Subcutaneous abdominal adipose tissue (tissue), 5 donors: ENCODE measurements at regions not wholly inside any gene's neighbourhood (a gene's known extent, or its start where the extent isn't known, plus 50 kb on each side); places are given as distances from the start of the nearest gene placed in this dataset.
A peak's percentile ranks its signal among the peaks of the same experiment; 100 is the strongest.
"Not testable (repeated sequence)": the region's sequence is repeated elsewhere in the genome, so short reads cannot be mapped to it uniquely, and the experiment has no call there.

Experiments used
- H3K27ac ChIP-seq: one replicate; pipeline ENCODE4 v1.7.0; 2013; ENCODE audit warnings: low read depth, mild to moderate bottlenecking, inconsistent platforms, low read length, moderate library complexity
- H3K27me3 ChIP-seq, 5 donors: one replicate each; pipeline ENCODE4 v1.7.0; 2013; ENCODE audit warnings: low read length in 5 of 5, inconsistent platforms in 1 of 5; ENCODE audit not compliant: control insufficient read depth in 5 of 5, insufficient read depth in 4 of 5
- H3K36me3 ChIP-seq, 5 donors: one replicate each; pipeline ENCODE4 v1.7.0; 2013; ENCODE audit warnings: low read length in 5 of 5; ENCODE audit not compliant: control insufficient read depth in 5 of 5, insufficient read depth in 5 of 5
- H3K4me1 ChIP-seq, 5 donors: one replicate each; pipeline ENCODE4 v1.7.0; 2013; ENCODE audit warnings: low read length in 5 of 5, mild to moderate bottlenecking in 3 of 5, moderate library complexity in 1 of 5; ENCODE audit not compliant: control insufficient read depth in 5 of 5, insufficient read depth in 5 of 5
- H3K4me3 ChIP-seq, 5 donors: one replicate each; pipeline ENCODE4 v1.7.0; 2013; ENCODE audit warnings: low read length in 5 of 5, low read depth in 1 of 5
- H3K9ac ChIP-seq, 5 donors: one replicate each; pipeline ENCODE4 v1.7.0; 2013; ENCODE audit warnings: low read length in 5 of 5, mild to moderate bottlenecking in 4 of 5, moderate library complexity in 3 of 5
- H3K9me3 ChIP-seq, 5 donors: one replicate each; pipeline ENCODE4 v1.7.0; 2013; ENCODE audit warnings: low read length in 5 of 5; ENCODE audit not compliant: control insufficient read depth in 5 of 5
- donor health status: healthy.
- donor health status: healthy.
- donor health status: healthy.
- donor health status: healthy.
- donor health status: healthy.

DNA sequence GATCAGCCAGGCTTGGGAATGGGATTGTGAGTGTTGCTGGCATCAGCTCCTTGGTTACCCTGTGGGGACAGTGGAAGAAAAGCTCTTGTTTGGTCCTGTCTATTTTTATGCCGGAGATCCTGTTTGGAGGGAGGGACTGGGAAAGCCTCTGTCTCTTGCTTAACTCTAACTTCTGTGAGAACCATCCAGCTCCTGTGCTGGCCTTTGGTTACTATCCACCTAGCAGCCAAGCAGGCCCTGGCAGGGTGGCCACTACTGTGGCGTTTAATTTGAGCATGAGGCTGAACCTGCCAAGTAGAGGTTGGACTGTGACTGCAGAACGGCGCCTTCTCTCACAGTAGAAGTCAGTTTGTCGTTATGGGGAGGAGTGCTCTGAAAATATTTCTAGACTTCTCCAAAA is 193.3 kb downstream of the UTRN start:
- H3K27me3 ChIP-seq, result no peaks in the 10 kb centered on the region
- H3K36me3 ChIP-seq, result peaks cover 33 to 56% (median 39%) of the 10 kb centered on the region in 5 donors
- H3K9ac ChIP-seq, result peak overlapping the region in 3 of 5 donors; percentile 0 to 33 (median 24)
- peaks cover 3 to 14% (median 5%) of the 10 kb centered on the region in 5 donors for H3K4me1 ChIP-seq
- H3K27ac ChIP-seq, result peak overlapping the region; percentile 61
- H3K4me3 ChIP-seq, result no peak overlapping the region
- H3K9me3 ChIP-seq, result no peaks in the 10 kb centered on the region

DNA sequence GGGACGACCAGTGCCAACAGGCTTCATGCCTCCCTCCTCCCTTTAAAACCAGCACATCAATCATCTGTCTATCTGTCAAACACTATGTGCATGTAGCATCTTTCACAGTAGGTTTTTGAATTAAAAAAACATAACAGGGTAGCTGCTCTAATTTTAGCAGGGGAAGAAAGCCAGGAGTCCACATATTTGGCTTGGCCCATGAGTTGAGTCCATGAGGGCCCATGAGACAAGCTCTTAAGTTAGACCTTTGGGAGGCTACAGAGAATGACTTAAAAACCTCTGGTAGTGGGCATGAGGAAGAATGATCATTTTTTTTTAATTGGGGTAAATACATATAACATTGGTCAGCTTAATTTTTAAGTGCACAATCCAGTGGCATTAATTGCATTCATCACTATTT is 194.9 kb downstream of the UTRN start:
- Histone ChIP-seq H3K36me3 (peaks cover 27 to 47% (median 33%) of the 10 kb centered on the region in 5 donors), H3K9ac (no peak overlapping the region)

GRCh38 chr6:144480473-144480872 is 195.3 kb downstream of the UTRN start:
- no peaks in the 10 kb centered on the region for H3K9me3 ChIP-seq
- no peak overlapping the region for H3K27ac ChIP-seq
- no peak overlapping the region for H3K4me3 ChIP-seq
- H3K4me1 ChIP-seq, result peaks cover 3 to 14% (median 5%) of the 10 kb centered on the region in 5 donors
- peaks cover 26 to 46% (median 31%) of the 10 kb centered on the region in 5 donors for H3K36me3 ChIP-seq
- no peak overlapping the region for H3K9ac ChIP-seq
- no peaks in the 10 kb centered on the region for H3K27me3 ChIP-seq

More for the DNA sequence above, 194.9 kb downstream of the UTRN start:
- Histone ChIP-seq H3K4me3 (no peak overlapping the region), H3K9me3 (no peaks in the 10 kb centered on the region), H3K27ac (no peak overlapping the region), H3K27me3 (no peaks in the 10 kb centered on the region), H3K4me1 (peaks cover 3 to 14% (median 5%) of the 10 kb centered on the region in 5 donors)

GRCh38 chr6:144481527-144481926 is 196.4 kb downstream of the UTRN start:
- no peaks in the 10 kb centered on the region for H3K27me3 ChIP-seq
- H3K4me1 ChIP-seq, result peaks cover 3 to 14% (median 5%) of the 10 kb centered on the region in 5 donors
- no peaks in the 10 kb centered on the region for H3K9me3 ChIP-seq
- peaks cover 28 to 50% (median 35%) of the 10 kb centered on the region in 5 donors for H3K36me3 ChIP-seq
- no peak overlapping the region for H3K27ac ChIP-seq
- H3K9ac ChIP-seq, result no peak overlapping the region
- no peak overlapping the region for H3K4me3 ChIP-seq

DNA sequence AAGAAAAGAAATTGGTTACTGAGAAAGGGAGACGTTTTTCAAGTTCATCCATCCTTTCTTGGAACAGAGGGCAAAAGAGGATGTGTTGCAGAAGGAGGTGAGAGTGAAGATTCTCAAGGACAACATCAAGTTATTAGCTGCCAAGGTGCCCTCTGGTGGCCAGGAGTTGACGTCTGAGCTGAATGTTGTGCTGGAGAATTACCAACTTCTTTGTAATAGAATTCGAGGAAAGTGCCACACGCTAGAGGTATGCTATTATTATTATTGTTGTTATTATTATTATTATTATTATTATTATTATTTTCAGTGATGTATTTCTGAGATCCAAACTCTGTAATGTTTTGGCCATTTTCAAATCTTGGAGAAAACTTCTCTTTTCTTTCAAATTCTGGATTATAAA is 197.0 kb downstream of the UTRN start:
- Histone ChIP-seq H3K36me3 (peaks cover 26 to 46% (median 30%) of the 10 kb centered on the region in 5 donors), H3K27ac (no peak overlapping the region), H3K9me3 (no peaks in the 10 kb centered on the region), H3K4me3 (no peak overlapping the region), H3K4me1 (peaks cover 3 to 14% (median 5%) of the 10 kb centered on the region in 5 donors), H3K27me3 (no peaks in the 10 kb centered on the region), H3K9ac (no peak overlapping the region)

DNA sequence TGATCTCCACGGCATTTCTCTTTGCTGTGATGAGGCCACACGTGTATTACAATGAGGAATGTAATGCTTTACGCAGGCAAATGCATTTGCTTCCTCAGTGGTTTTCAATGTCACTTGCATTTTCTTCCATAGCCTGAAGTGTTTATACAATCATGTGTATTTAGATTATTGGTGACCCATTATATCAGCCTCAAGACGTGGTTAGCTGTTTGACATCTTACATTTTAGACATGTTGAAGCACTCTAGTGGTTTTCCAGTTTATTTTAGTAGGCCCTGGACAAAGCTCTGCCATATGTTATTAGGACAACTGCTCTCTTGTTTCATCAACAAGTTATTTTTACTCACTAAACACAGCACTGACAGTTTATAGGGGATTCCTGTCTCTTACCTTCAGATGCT is 200.4 kb downstream of the UTRN start:
- Histone ChIP-seq H3K27ac (no peak overlapping the region), H3K9me3 (no peaks in the 10 kb centered on the region), H3K27me3 (no peaks in the 10 kb centered on the region), H3K36me3 (peaks cover 33 to 60% (median 47%) of the 10 kb centered on the region in 5 donors), H3K4me1 (no peaks in the 10 kb centered on the region), H3K9ac (no peak overlapping the region), H3K4me3 (no peak overlapping the region)

GRCh38 chr6:144488590-144488989 is 203.5 kb downstream of the UTRN start:
- H3K27me3 ChIP-seq, result no peaks in the 10 kb centered on the region
- H3K4me3 ChIP-seq, result no peak overlapping the region
- peaks cover 44 to 76% (median 68%) of the 10 kb centered on the region in 5 donors for H3K36me3 ChIP-seq
- H3K4me1 ChIP-seq, result peaks cover 0 to 6% (median 0%) of the 10 kb centered on the region in 5 donors
- no peaks in the 10 kb centered on the region for H3K9me3 ChIP-seq
- H3K27ac ChIP-seq, result no peak overlapping the region
- no peak overlapping the region for H3K9ac ChIP-seq

- Histone ChIP-seq H3K4me3 (no peak overlapping the region), H3K9me3 (no peaks in the 10 kb centered on the region), H3K36me3 (peaks cover 28 to 76% (median 60%) of the 10 kb centered on the region in 5 donors), H3K27ac (no peak overlapping the region), H3K9ac (peak overlapping the region in 1 of 5 donors; percentile 1), H3K4me1 (peaks cover 0 to 6% (median 0%) of the 10 kb centered on the region in 5 donors), H3K27me3 (no peaks in the 10 kb centered on the region)
Observed at GRCh38 chr6:144493035-144493910, 208.1 kb downstream of the UTRN start.

DNA sequence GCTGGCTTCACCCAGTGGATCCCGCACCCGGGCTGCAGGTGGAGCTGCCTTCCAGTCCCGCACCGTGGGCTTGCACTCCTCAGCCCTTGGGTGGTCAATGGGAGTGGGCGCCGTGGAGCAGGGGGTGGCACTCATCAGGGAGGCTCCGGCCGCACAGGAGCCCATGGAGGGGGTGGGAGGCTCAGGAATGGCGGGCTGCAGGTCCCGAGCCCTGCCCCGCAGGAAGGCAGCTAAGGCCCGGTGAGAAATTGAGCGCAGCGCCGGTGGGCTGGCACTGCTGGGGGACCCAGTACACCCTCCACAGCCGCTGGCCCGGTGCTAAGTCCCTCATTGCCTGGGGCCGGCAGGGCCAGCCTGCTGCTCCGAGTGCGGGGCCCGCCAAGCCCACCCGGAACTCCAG is 209.9 kb downstream of the UTRN start:
- not testable (repeated sequence) for H3K9me3 ChIP-seq, H3K27me3 ChIP-seq, H3K4me3 ChIP-seq, H3K27ac ChIP-seq, H3K4me1 ChIP-seq, H3K9ac ChIP-seq
- H3K36me3 ChIP-seq, result peaks cover 34 to 75% (median 65%) of the 10 kb centered on the region in 5 donors

GRCh38 chr6:144497650-144498049 is 212.5 kb downstream of the UTRN start:
- Histone ChIP-seq H3K36me3 (peaks cover 25 to 61% (median 47%) of the 10 kb centered on the region in 5 donors), H3K4me3 (no peak overlapping the region), H3K9me3 (no peaks in the 10 kb centered on the region), H3K27me3 (no peaks in the 10 kb centered on the region), H3K9ac (no peak overlapping the region), H3K4me1 (peaks cover 0 to 6% (median 0%) of the 10 kb centered on the region in 5 donors), H3K27ac (no peak overlapping the region)
